ENCODE measurements at regions not wholly inside any gene's neighbourhood (a gene's known extent, or its start where the extent isn't known, plus 50 kb on each side); places are given as distances from the start of the nearest gene placed in this dataset.

DNA sequence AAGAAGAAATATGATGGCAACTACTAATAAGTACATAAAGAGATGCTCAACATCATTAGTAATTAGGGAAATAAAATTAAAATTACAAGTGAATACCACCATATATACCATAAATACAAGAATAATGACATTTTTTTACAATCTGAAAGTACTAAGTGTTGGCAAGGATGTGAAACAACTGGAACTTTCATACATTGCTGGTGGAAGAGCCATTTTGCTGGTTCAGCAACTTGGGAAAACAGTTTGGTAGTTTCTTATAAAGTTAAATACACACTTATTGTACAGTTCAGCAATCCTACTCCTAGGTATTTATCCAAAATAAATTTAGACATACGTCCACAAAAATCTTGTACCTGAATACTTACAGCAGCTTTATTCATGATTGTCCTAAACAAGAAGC lies 192.9 kb downstream of the CARTPT start:
- TF ChIP-seq CTCF (IDR thresholded peaks at IDR 0.05): no peak
- ATAC-seq (ENCODE audit: insufficient number of reproducible peaks, low FRiP score, low read depth): no peak

GRCh38 chr5:71914281-71914680 lies 193.0 kb upstream of the MAP1B start:
- Histone ChIP-seq H3K27ac (peak overlapping the region; percentile 65 to 77), H3K27me3 (replicated peaks; ENCODE audit: insufficient read depth) (no peaks in the 10 kb centered on the region), H3K9me3 (no peaks in the 10 kb centered on the region), H3K4me1 (ENCODE audit: control insufficient read depth in 1 of 2, low read depth in 2 of 2) (peaks cover 3 to 17% of the 10 kb centered on the region in 2 donors), H3K4me3 (no peak overlapping the region), H3K36me3 (no peaks in the 10 kb centered on the region)
- DNase-seq (ENCODE audit: low spot score): no peak
- no peak for TF ChIP-seq CTCF (IDR thresholded peaks at IDR 0.05)
- ATAC-seq (ENCODE audit: insufficient number of reproducible peaks, low FRiP score, low read depth): no peak

More for the DNA sequence above, 192.9 kb downstream of the CARTPT start:
- no peak for DNase-seq (ENCODE audit: low spot score)
- H3K9me3 ChIP-seq: no peaks in the 10 kb centered on the region
- H3K4me3 ChIP-seq: no peak overlapping the region
- H3K27ac ChIP-seq: no peak overlapping the region
- H3K27me3 ChIP-seq (replicated peaks; ENCODE audit: insufficient read depth): no peaks in the 10 kb centered on the region
- no peaks in the 10 kb centered on the region for H3K36me3 ChIP-seq
- H3K4me1 ChIP-seq (ENCODE audit: control insufficient read depth in 1 of 2, low read depth in 2 of 2): peaks cover 3 to 28% of the 10 kb centered on the region in 2 donors

GRCh38 chr5:71922584-71923106 lies 184.6 kb upstream of the MAP1B start:
- no peaks in the 10 kb centered on the region for H3K36me3 ChIP-seq
- H3K27ac ChIP-seq: peak overlapping the region; percentile 16 to 79
- H3K9me3 ChIP-seq: no peaks in the 10 kb centered on the region
- no peaks in the 10 kb centered on the region for H3K27me3 ChIP-seq (replicated peaks; ENCODE audit: insufficient read depth)
- peak; percentile 78 for ATAC-seq (ENCODE audit: insufficient number of reproducible peaks, low FRiP score, low read depth)
- H3K4me3 ChIP-seq: no peak overlapping the region
- peaks cover 22 to 39% of the 10 kb centered on the region in 2 donors for H3K4me1 ChIP-seq (ENCODE audit: control insufficient read depth in 1 of 2, low read depth in 2 of 2)
- no peak for TF ChIP-seq CTCF (IDR thresholded peaks at IDR 0.05)
- no peak for DNase-seq (ENCODE audit: low spot score)

- peak overlapping the region; percentile 79 to 80 for H3K27ac ChIP-seq
- H3K9me3 ChIP-seq: no peaks in the 10 kb centered on the region
- H3K4me1 ChIP-seq (ENCODE audit: control insufficient read depth in 1 of 2, low read depth in 2 of 2): peaks cover 22 to 39% of the 10 kb centered on the region in 2 donors
- ATAC-seq (ENCODE audit: insufficient number of reproducible peaks, low FRiP score, low read depth): no peak
- H3K27me3 ChIP-seq (replicated peaks; ENCODE audit: insufficient read depth): no peaks in the 10 kb centered on the region
- H3K36me3 ChIP-seq: no peaks in the 10 kb centered on the region
- no peak overlapping the region for H3K4me3 ChIP-seq
- DNase-seq (ENCODE audit: low spot score): no peak
- no peak for TF ChIP-seq CTCF (IDR thresholded peaks at IDR 0.05)
Measured at GRCh38 chr5:71923755-71924154, 183.5 kb upstream of the MAP1B start.

DNA sequence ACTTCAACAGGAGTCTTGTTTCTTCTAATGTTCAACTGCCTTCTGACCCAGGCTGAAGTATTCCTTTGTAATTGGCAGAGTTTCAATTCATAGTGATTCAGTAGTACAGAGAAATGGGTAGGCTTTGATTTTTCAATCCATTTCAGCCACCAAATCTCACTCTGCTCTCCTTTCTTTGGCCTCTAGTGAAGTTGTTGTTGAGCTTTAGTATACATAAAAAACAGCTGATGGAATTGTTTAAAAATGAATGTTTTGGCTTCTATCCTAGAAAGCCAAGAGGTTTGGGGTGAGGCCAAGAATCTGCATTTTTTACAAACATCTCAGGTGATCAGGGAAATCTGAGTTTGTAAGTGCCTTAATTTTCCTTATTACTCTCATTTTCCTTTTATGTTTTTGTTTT lies 182.9 kb upstream of the MAP1B start:
- H3K9me3 ChIP-seq: no peaks in the 10 kb centered on the region
- no peak overlapping the region for H3K4me3 ChIP-seq
- ATAC-seq (ENCODE audit: insufficient number of reproducible peaks, low FRiP score, low read depth): no peak
- peak overlapping the region; percentile 79 to 80 for H3K27ac ChIP-seq
- DNase-seq (ENCODE audit: low spot score): no peak
- H3K27me3 ChIP-seq (replicated peaks; ENCODE audit: insufficient read depth): no peaks in the 10 kb centered on the region
- H3K36me3 ChIP-seq: no peaks in the 10 kb centered on the region
- no peak for TF ChIP-seq CTCF (IDR thresholded peaks at IDR 0.05)
- H3K4me1 ChIP-seq (ENCODE audit: control insufficient read depth in 1 of 2, low read depth in 2 of 2): peaks cover 22 to 39% of the 10 kb centered on the region in 2 donors
